SU-DHL-6 (cell line): ENCODE measurements at regions not wholly inside any gene's neighbourhood (a gene's known extent, or its start where the extent isn't known, plus 50 kb on each side); places are given as distances from the start of the nearest gene placed in this dataset.

Experiments
- H2AFZ ChIP-seq: fragments of 200-600 bp; sonication (generic); 2 replicates; pipeline ENCODE4 v1.6.1; 2014; ENCODE audit warnings: low read depth, mild to moderate bottlenecking, moderate library complexity, mixed read lengths, antibody characterized with exemption, low read length; ENCODE audit not compliant: severe bottlenecking
- H3F3A ChIP-seq: fragments of 200-600 bp; shearing (Covaris generic); 2 replicates; pipeline ENCODE4 v1.6.0; 2016; ENCODE audit warnings: antibody characterized with exemption, mild to moderate bottlenecking; ENCODE audit not compliant: insufficient read depth
- H3K27ac ChIP-seq: fragments of 200-600 bp; sonication (generic); 2 replicates; pipeline ENCODE4 v1.5.1; 2016; ENCODE audit warnings: low read depth, mild to moderate bottlenecking, low read length, moderate library complexity, mixed read lengths
- H3K27me3 ChIP-seq: fragments of 200-600 bp; sonication (generic), shearing (Covaris generic); 2 replicates; pipeline ENCODE4 v1.6.0; 2014; ENCODE audit warnings: mild to moderate bottlenecking, low read length
- H3K36me3 ChIP-seq: fragments of 200-600 bp; sonication (generic); 2 replicates; pipeline ENCODE4 v1.6.1; 2014; ENCODE audit warnings: mild to moderate bottlenecking, low read length, mixed read lengths
- H3K4me2 ChIP-seq: fragments of 300-600, 200-600 bp; shearing (Covaris generic), sonication (generic); 2 replicates; pipeline ENCODE4 v1.6.0; 2014; ENCODE audit warnings: low read length, low read depth, mild to moderate bottlenecking; ENCODE audit not compliant: poor library complexity, severe bottlenecking
- H3K4me3 ChIP-seq: fragments of 200-600 bp; sonication (generic); 2 replicates; pipeline ENCODE4 v1.5.1; 2014; ENCODE audit warnings: antibody characterized with exemption, low read length, mild to moderate bottlenecking, mixed read lengths; ENCODE audit not compliant: insufficient read depth, poor library complexity, severe bottlenecking
- H3K79me2 ChIP-seq: fragments of 200-600 bp; sonication (generic); 2 replicates; pipeline ENCODE4 v1.6.1; 2014; ENCODE audit warnings: mild to moderate bottlenecking, low read length, moderate library complexity; ENCODE audit not compliant: insufficient read depth
- H3K9ac ChIP-seq: fragments of 200-600 bp; sonication (generic); 2 replicates; pipeline ENCODE4 v1.7.0; 2014; ENCODE audit warnings: mild to moderate bottlenecking, low read length
- H3K9me2 ChIP-seq: fragments of 200-600 bp; sonication (generic); replicated peaks from 2 replicates; pipeline ENCODE4 v1.6.1; 2014; ENCODE audit warnings: low read length; ENCODE audit not compliant: insufficient read depth
- H3K9me3 ChIP-seq: fragments of 200-600 bp; sonication (generic); 2 replicates; pipeline ENCODE4 v1.6.1; 2014; ENCODE audit warnings: low read length, mixed read lengths; ENCODE audit not compliant: insufficient read depth
- H4K20me1 ChIP-seq: fragments of 200-600 bp; sonication (generic); 2 replicates; pipeline ENCODE4 v1.6.1; 2014; ENCODE audit warnings: low read depth, mild to moderate bottlenecking, antibody characterized with exemption, low read length, moderate library complexity, mixed read lengths
- CTCF ChIP-seq: fragments of 200-600 bp; sonication (generic); IDR thresholded peaks from one replicate; pipeline ENCODE4 v1.5.1; 2017; ENCODE audit warnings: antibody characterized with exemption, mild to moderate bottlenecking, low read length, moderate library complexity; ENCODE audit not compliant: insufficient read depth, poor library complexity, severe bottlenecking
- EZH2phosphoT487 ChIP-seq: fragments of 200-600 bp; sonication (generic), shearing (Covaris generic); conservative IDR thresholded peaks from 2 replicates; pipeline ENCODE4 v1.6.1; 2018; ENCODE audit warnings: mild to moderate bottlenecking, antibody characterized with exemption, low read length, moderate library complexity, mixed read lengths

- H3K79me2 ChIP-seq: no peaks in the 10 kb centered on the region
- H3K9me3 ChIP-seq: no peaks in the 10 kb centered on the region
- H4K20me1 ChIP-seq: 0 out of 2 replicates have a peak, but pooled peaks cover 2% of the 10 kb centered on the region
- no peaks in the 10 kb centered on the region for H3K9me2 ChIP-seq
- H3K4me3 ChIP-seq: no peak overlapping the region
- no peak overlapping the region for H3K4me2 ChIP-seq
- no peaks in the 10 kb centered on the region for H3F3A ChIP-seq
- no peaks in the 10 kb centered on the region for H3K36me3 ChIP-seq
- no peaks in the 10 kb centered on the region for H3K27me3 ChIP-seq
- H3K27ac ChIP-seq: no peak overlapping the region
- no peak overlapping the region for H3K9ac ChIP-seq
- TF ChIP-seq CTCF (no peak), EZH2phosphoT487 (no peak)
- H2AFZ ChIP-seq: no peak overlapping the region
Measured at GRCh38 chr3:178041931-178042330, 494.3 kb upstream of the KCNMB2 start.

GRCh38 chr3:178042376-178042775 is 493.9 kb upstream of the KCNMB2 start:
- Histone ChIP-seq H3K9ac (no peak overlapping the region), H3K79me2 (no peaks in the 10 kb centered on the region), H3K27ac (no peak overlapping the region), H2AFZ (no peak overlapping the region), H3K9me2 (no peaks in the 10 kb centered on the region), H4K20me1 (0 out of 2 replicates have a peak, but pooled peaks cover 2% of the 10 kb centered on the region), H3K9me3 (no peaks in the 10 kb centered on the region), H3K4me3 (no peak overlapping the region), H3K27me3 (no peaks in the 10 kb centered on the region), H3K4me2 (no peak overlapping the region), H3K36me3 (no peaks in the 10 kb centered on the region), H3F3A (no peaks in the 10 kb centered on the region)
- TF ChIP-seq CTCF: no peak
- TF ChIP-seq EZH2phosphoT487: no peak

GRCh38 chr3:178043084-178043483 is 493.2 kb upstream of the KCNMB2 start:
- Histone ChIP-seq H3K27ac (no peak overlapping the region), H4K20me1 (0 out of 2 replicates have a peak, but pooled peaks cover 2% of the 10 kb centered on the region), H3K9me2 (no peaks in the 10 kb centered on the region), H3K9ac (no peak overlapping the region), H3K79me2 (no peaks in the 10 kb centered on the region), H3K27me3 (no peaks in the 10 kb centered on the region), H3K4me3 (no peak overlapping the region), H3K9me3 (no peaks in the 10 kb centered on the region), H3K4me2 (no peak overlapping the region), H3F3A (no peaks in the 10 kb centered on the region), H3K36me3 (no peaks in the 10 kb centered on the region), H2AFZ (no peak overlapping the region)
- TF ChIP-seq EZH2phosphoT487 (no peak), CTCF (no peak)
